NCI-H446 (cell line): ENCODE measurements at regions not wholly inside any gene's neighbourhood (a gene's known extent, or its start where the extent isn't known, plus 50 kb on each side); places are given as distances from the start of the nearest gene placed in this dataset.
A peak's percentile ranks its signal among the peaks of the same experiment; 100 is the strongest.

Experiments
- DNase-seq, 2 experiments: peaks; one replicate each; lab custom pipeline; 2025; lab: John Stamatoyannopoulos, UW

GRCh38 chr2:190783513-190784263 lies 96.9 kb upstream of the GLS start:
- no peak for DNase-seq

- DNase-seq: no peak
Measured at GRCh38 chr2:190785334-190785733, 95.3 kb upstream of the GLS start.

GRCh38 chr2:190786404-190787166 lies 94.0 kb upstream of the GLS start:
- DNase-seq: no peak

DNA sequence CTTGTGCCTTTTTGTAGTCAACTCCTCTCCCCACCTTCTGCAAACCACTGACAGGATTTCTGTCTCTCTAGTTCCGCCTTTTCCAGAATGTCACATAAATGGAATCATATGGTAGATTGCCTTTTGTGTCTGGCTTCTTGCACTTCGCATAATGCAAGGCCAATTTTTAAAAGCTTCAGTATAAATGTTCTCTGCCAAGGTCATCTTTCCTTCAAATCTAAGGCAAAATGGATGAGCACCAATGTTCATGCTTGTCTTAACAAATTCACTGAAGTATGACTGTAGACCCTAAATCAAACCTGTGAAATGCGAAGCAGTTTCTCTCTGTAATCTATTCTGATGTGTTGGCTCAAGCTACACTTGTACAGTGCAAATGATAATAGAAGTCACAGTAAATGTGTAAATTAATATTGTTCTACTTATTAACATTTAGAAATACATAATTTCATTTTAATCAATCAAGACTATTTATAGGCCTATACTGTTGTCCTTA lies 92.8 kb upstream of the GLS start:
- no peak for DNase-seq

DNA sequence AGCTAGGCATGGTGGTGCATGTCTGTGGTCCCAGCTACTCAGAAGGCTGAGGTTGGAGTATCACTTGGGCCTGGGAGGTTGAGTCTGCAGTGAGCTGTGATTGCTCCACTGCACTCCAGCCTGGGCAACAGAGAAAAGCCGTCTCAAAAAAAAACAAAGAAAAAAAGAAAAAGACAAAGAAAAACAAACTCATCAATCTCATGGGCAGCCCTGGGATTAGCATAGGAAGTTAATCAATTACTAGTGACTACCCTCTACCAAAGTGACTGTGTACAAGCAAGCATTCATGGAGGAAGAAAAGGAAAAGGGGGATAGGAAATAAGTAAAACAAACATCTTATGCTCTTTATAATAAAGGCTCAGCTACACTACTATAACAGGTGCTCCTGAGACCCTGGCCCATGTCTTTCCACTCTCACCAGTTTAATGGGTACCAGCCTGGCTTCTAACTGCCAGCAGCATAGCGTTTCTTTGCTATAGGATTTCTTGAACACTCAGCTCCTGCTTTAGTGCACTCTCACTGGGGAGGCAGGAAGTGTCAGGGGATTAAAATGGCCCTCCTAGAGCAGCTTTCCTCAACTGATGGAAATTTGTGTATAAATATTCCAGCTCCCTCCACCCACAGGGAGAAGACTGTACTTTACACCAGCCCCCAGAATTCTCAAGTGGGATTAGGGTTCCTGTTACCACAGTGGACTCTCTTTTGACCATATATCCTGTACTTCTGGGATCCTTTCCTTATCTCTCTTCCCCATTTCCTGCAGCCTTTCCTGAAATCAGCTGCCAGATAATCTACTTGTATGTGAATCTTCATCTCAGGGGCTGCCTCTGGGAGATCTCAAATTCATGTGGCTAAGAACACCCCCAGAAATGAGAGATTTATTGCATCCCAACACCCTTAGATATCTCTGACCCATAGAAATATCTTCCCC lies 91.3 kb upstream of the GLS start:
- DNase-seq: no peak

- DNase-seq: peak in 1 of 2 experiments; percentile 6
Measured at GRCh38 chr2:190791347-190791975, 89.2 kb upstream of the GLS start.

GRCh38 chr2:190791976-190792575 lies 88.5 kb upstream of the GLS start:
- DNase-seq: no peak

- no peak for DNase-seq
Measured at GRCh38 chr2:190792956-190793888, 87.4 kb upstream of the GLS start.

DNA sequence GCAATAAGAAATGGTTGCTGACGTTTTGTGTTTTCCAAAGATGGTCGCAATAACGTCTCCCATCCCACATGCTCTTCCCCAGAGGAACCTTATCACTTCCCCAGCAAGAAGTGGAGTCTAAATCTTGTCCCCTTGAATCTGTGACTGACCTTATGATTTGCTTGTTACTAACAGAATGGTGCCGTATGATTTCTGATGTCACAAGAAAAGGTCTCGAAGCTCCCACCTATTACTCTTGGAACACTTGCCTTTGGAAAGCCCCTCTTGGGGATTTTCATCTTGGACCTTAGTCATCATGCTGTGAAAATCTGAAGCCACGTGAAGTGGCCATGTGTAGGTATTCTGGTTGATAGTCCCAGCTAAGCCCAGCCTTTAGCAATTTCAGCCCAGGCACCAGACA lies 86.2 kb upstream of the GLS start:
- no peak for DNase-seq

DNA sequence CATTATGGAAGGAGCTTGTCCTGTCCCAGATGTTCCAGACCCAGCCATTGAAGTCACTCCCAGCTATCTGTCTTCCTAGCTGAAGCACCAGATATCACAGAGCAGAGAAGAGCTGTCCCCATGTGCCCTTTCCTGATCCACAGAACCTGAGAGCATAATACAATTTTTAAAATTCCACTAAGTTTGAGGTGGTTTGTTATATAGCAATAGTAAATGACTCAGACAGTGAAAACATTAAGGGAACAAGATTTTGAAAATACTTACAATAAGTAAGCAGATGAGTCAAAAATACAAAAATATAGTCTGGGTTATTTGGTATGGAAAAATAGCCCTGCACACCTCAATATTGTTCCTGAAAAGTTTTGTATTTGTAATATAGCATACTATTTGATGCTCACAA lies 85.8 kb upstream of the GLS start:
- no peak for DNase-seq

- DNase-seq: no peak
Measured at GRCh38 chr2:190795686-190796085, 84.9 kb upstream of the GLS start.

- no peak for DNase-seq
Measured at GRCh38 chr2:190799999-190800398, 80.6 kb upstream of the GLS start.

- DNase-seq: no peak
Measured at GRCh38 chr2:190800528-190800927, 80.1 kb upstream of the GLS start.

- DNase-seq: peak in 1 of 2 experiments; percentile 11
Measured at GRCh38 chr2:190802129-190802528, 78.5 kb upstream of the GLS start.

DNA sequence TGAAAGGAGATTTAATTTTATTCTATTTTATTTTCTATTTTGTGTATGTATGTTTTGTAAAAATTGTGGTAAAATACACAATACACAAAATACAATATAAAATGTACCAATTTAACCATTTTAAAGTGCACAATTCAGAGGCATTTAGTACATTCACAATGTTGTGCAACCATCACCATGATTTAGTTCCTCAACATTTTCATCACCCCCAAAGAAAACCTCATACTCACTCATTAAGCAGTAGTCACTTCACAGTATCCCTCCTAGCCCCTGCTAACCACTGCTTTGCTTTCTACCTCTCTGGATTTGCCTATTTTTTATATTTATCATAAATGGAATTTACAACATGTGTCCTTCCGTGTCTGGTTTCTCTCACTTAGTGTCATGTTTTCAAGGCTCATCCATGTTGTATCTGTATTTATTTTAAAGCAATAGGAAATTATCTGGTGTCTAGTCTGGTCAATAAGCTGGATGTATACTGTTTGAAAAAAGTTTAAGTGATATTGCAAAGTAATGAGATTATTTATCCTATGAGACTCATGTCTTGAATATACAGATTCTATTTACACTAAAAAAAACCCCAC lies 77.9 kb upstream of the GLS start:
- DNase-seq: no peak

- DNase-seq: peak in 1 of 2 experiments; percentile 27
Measured at GRCh38 chr2:190804182-190804795, 76.3 kb upstream of the GLS start.

DNA sequence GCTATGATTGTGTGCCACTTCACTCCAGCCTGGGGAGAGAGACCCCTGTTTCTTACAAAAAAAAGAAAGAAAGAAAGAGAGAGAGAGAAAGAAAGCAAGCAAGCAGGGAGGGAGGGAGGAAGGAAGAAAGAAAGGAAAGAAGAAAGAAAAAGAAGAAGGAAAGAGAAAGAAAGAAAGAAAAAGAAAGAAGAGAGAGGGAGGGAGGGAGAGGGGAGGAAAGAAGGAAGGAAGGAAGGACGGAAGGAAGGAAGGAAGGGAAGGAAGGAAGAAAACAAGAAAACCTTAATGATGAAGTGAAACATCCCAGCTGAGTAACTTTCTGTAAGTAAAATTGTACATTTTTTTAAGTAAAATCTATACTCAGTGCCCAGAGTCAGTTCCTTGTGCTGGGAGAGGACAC lies 75.5 kb upstream of the GLS start:
- no peak for DNase-seq

DNA sequence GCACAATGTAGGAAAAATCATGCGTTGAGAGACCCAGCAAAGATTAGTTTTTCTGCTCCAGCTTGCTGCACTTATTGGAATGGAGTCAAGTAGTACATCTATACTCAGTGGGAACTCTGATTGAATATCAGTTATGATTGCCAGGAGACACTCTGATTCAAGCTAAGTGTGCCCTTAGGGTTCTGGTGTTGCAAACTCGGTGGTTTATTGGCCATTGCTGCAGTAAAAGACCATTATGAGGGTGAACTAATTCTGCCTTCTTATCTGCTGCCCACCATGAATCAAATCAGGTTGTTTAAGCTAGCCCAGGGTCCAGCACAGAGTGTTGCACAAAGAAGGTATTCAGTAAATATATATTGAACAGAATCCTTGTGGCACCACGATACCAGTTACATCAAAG lies 74.8 kb upstream of the GLS start:
- DNase-seq: no peak

DNA sequence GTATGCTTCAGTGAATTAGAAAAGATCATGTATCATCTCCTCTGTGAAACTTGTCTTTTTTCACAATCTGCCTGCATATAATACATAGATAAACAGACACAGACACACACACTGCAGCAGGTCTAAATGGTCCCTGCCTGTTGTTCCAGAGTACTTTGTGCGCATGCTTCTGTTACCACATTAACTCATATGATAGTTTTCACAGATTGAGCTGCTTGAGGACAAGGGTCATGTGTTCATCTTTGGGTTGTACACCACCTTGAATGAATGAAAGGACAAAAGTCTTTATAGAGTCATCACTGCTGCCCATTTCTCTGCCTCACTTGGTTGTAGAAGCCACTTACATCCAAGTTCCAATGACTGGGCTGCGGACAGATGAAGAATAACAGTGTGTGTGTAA lies 72.7 kb upstream of the GLS start:
- no peak for DNase-seq
